ENCODE measurements at regions not wholly inside any gene's neighbourhood (a gene's known extent, or its start where the extent isn't known, plus 50 kb on each side); places are given as distances from the start of the nearest gene placed in this dataset.
A peak's percentile ranks its signal among the peaks of the same experiment; 100 is the strongest.
"Not testable (repeated sequence)": the region's sequence is repeated elsewhere in the genome, so short reads cannot be mapped to it uniquely, and the experiment has no call there.

GRCh38 chr2:186927867-186928191, 78.9 kb upstream of the ZSWIM2 start:
- no peak for DNase-seq (ENCODE audit: low spot score)

- DNase-seq (ENCODE audit: low spot score), result no peak
These were observed 78.4 kb upstream of the ZSWIM2 start for GRCh38 chr2:186927185-186927866.

GRCh38 chr2:186925514-186925913, 76.5 kb upstream of the ZSWIM2 start:
- no peak for DNase-seq (ENCODE audit: low spot score)

- not testable (repeated sequence) for DNase-seq (ENCODE audit: low spot score)
These were observed 73.3 kb upstream of the ZSWIM2 start for GRCh38 chr2:186922316-186922715.

- peak; percentile 41 for DNase-seq (ENCODE audit: low spot score)
These were observed 70.3 kb upstream of the ZSWIM2 start for GRCh38 chr2:186919296-186919695.

- no peak for DNase-seq (ENCODE audit: low spot score)
These were observed 69.5 kb upstream of the ZSWIM2 start for GRCh38 chr2:186918495-186918894.

GRCh38 chr2:186917866-186918265, 68.9 kb upstream of the ZSWIM2 start:
- DNase-seq (ENCODE audit: low spot score), result no peak

- DNase-seq (ENCODE audit: low spot score), result no peak
These were observed 64.9 kb upstream of the ZSWIM2 start for GRCh38 chr2:186913870-186914269.

GRCh38 chr2:186912979-186913378, 64.0 kb upstream of the ZSWIM2 start:
- DNase-seq (ENCODE audit: low spot score), result no peak

- no peak for DNase-seq (ENCODE audit: low spot score)
These were observed 62.6 kb upstream of the ZSWIM2 start for GRCh38 chr2:186911551-186912085.

GRCh38 chr2:186910996-186911395, 62.0 kb upstream of the ZSWIM2 start:
- no peak for DNase-seq (ENCODE audit: low spot score)

GRCh38 chr2:186909095-186909494, 60.1 kb upstream of the ZSWIM2 start:
- DNase-seq (ENCODE audit: low spot score), result no peak

- DNase-seq (ENCODE audit: low spot score), result no peak
These were observed 58.9 kb upstream of the ZSWIM2 start for GRCh38 chr2:186907897-186908296.

GRCh38 chr2:186903216-186903615, 54.2 kb upstream of the ZSWIM2 start:
- no peak for DNase-seq (ENCODE audit: low spot score)
